GM12878 (cell line): ENCODE measurements at regions not wholly inside any gene's neighbourhood (a gene's known extent, or its start where the extent isn't known, plus 50 kb on each side); places are given as distances from the start of the nearest gene placed in this dataset.

Experiments used
- ATAC-seq: fragments of 200-7000 bp; cut with Tn5 transposase; 3 replicates; pipeline ENCODE4 v1.9.1; 2020; ENCODE audit warnings: mild to moderate bottlenecking, moderate library complexity
- BruUV-seq: library from RNA; stranded (reverse); fragments of 400-500 nt; replicated peaks from 2 replicates; lab custom pipeline; 2021; lab: Mats Ljungman, UMichigan
- CTCF ChIA-PET: fragments of 300-600 bp; sonication (Branson Sonifier 250); formaldehyde crosslinking; extraction: SDS; loops from one replicate; lab custom pipeline; 2021; ENCODE audit warnings: inconsistent platforms; lab: Yijun Ruan, JAX
- POLR2A ChIA-PET: fragments of 350-600 bp; formaldehyde crosslinking; extraction: SDS; loops from one replicate; lab custom pipeline; 2021; ENCODE audit warnings: inconsistent platforms; lab: Charles Lee
- RAD21 ChIA-PET: fragments of 300-600 bp; sonication (Branson Sonifier 250); formaldehyde crosslinking; loops from one replicate; lab custom pipeline; 2023; ENCODE audit warnings: antibody characterized with exemption; ENCODE audit not compliant: unreplicated experiment; lab: Charles Lee
- SMC1A ChIA-PET: fragments of 300-600 bp; sonication (Branson Sonifier 250); formaldehyde crosslinking; loops from one replicate; lab custom pipeline; 2023; ENCODE audit not compliant: unreplicated experiment, uncharacterized antibody; lab: Charles Lee
- DNase-seq: peaks from one replicate; pipeline ENCODE4 v3.0.0-alpha.2; 2011; ENCODE audit warnings: low read depth, low spot score
- FAIRE-seq: peaks from 3 replicates; lab custom pipeline; 2011; peaks lifted over from hg19 to GRCh38; lab: Jason Lieb, UNC
- H2AFZ ChIP-seq: 2 replicates; pipeline ENCODE4 v1.6.0; 2011; ENCODE audit warnings: low read depth, low read length, control low read depth; ENCODE audit not compliant: control insufficient read depth
- H3K27ac ChIP-seq: 2 replicates; pipeline ENCODE4 v1.5.1; 2011; ENCODE audit warnings: control low read depth; ENCODE audit not compliant: control insufficient read depth, insufficient read depth
- H3K27me3 ChIP-seq, 2 experiments: replicated peaks in 1 of 2; 2 replicates each; pipeline versions ENCODE4 v1.6.0 to v1.6.1; 2011; ENCODE audit warnings: low read length in 1 of 2; ENCODE audit not compliant: control insufficient read depth in 2 of 2, insufficient read depth in 2 of 2
- H3K36me3 ChIP-seq, 2 experiments: 2 replicates each; pipeline ENCODE4 v1.5.1; 2011; ENCODE audit warnings: low read length in 1 of 2; ENCODE audit not compliant: control insufficient read depth in 2 of 2, insufficient read depth in 2 of 2
- H3K4me1 ChIP-seq: 2 replicates; pipeline ENCODE4 v1.6.1; 2011; ENCODE audit warnings: mild to moderate bottlenecking, low read length, moderate library complexity, mixed read lengths; ENCODE audit not compliant: control insufficient read depth, insufficient read depth
- H3K4me2 ChIP-seq: 2 replicates; pipeline ENCODE4 v1.6.0; 2011; ENCODE audit warnings: control low read depth; ENCODE audit not compliant: control insufficient read depth, insufficient read depth
- H3K4me3 ChIP-seq: fragments of 200-600 bp; sonication (generic); 2 replicates; pipeline ENCODE4 v1.5.1; 2016
- H3K79me2 ChIP-seq: 2 replicates; pipeline ENCODE4 v1.6.0; 2011; ENCODE audit warnings: low read length; ENCODE audit not compliant: control insufficient read depth, insufficient read depth
- H3K9ac ChIP-seq: 2 replicates; pipeline ENCODE4 v1.8.0; 2011; ENCODE audit warnings: low read length, control low read depth, mixed read lengths; ENCODE audit not compliant: control insufficient read depth, insufficient read depth
- H3K9me3 ChIP-seq: replicated peaks from 3 replicates; pipeline ENCODE4 v1.5.1; 2011; ENCODE audit warnings: mild to moderate bottlenecking, low read length; ENCODE audit not compliant: control insufficient read depth, insufficient read depth
- H4K20me1 ChIP-seq: 2 replicates; pipeline ENCODE4 v1.6.0; 2011; ENCODE audit not compliant: control insufficient read depth, insufficient read depth
- FOS ChIP-seq: IDR thresholded peaks from 3 replicates; pipeline ENCODE4 v1.6.1; 2011; ENCODE audit warnings: borderline replicate concordance; ENCODE audit not compliant: insufficient read length; ENCODE audit errors: extremely low read depth
- KAT2A ChIP-seq: conservative IDR thresholded peaks from 2 replicates; pipeline ENCODE4 v1.6.1; 2011; ENCODE audit warnings: low read depth, low read length; ENCODE audit not compliant: control insufficient read depth
- POLR2A ChIP-seq: IDR thresholded peaks from 2 replicates; pipeline ENCODE4 v1.6.1; 2011; ENCODE audit warnings: low read depth, mild to moderate bottlenecking, low read length
- YBX1 ChIP-seq: fragments of 450-650 bp; IDR thresholded peaks from 2 replicates; pipeline ENCODE4 v1.6.1; 2016; ENCODE audit warnings: antibody characterized with exemption
- ZNF384 ChIP-seq: IDR thresholded peaks from 2 replicates; pipeline ENCODE4 v1.6.1; 2012; ENCODE audit warnings: low read depth, mild to moderate bottlenecking, low read length, improper control_type of control experiment, borderline replicate concordance
- WGBS: methylation state at CpG from one replicate; pipeline ENCODE4 v1.1.6; 2016; ENCODE audit warnings: low lambda C conversion rate; ENCODE audit not compliant: insufficient replicate concordance, insufficient coverage; ENCODE audit errors: missing lambda C conversion rate; 5-methylcytosine and 5-hydroxymethylcytosine counted together
- in situ Hi-C: fragments of 300-500 bp; cut with MboI; formaldehyde crosslinking; loops from 9 replicates; pipeline ENCODE4 v1.14.3; 2018; ENCODE audit warnings: mixed read lengths
- intact Hi-C: fragments of 100-400 bp; cut with micrococcal nuclease; formaldehyde crosslinking; loops from one replicate; pipeline ENCODE4 v1.14.2; 2022; ENCODE audit not compliant: unreplicated experiment
- TF ChIP-seq, protein P1 (sequence below): fragments of 450-650 bp; formaldehyde crosslinking; IDR thresholded peaks from 2 replicates; pipeline ENCODE4 v1.5.0; 2022; ENCODE audit warnings: mild to moderate bottlenecking, missing genetic modification characterization

- Histone ChIP-seq H3K4me3 (no peak overlapping the region), H3K27ac (no peak overlapping the region), H3K79me2 (no peaks in the 10 kb centered on the region), H3K36me3 (no peaks in the 10 kb centered on the region), H3K4me1 (peaks cover 11% of the 10 kb centered on the region), H2AFZ (no peak overlapping the region), H3K9me3 (peaks cover 2% of the 10 kb centered on the region; the same call in 2 of the 3 replicates), H4K20me1 (no peaks in the 10 kb centered on the region), H3K4me2 (no peak overlapping the region), H3K9ac (no peak overlapping the region), H3K27me3 (peaks cover 0 to 1% of the 10 kb centered on the region in 2 experiments; a peak in 1 of 4 replicates)
- CTCF ChIA-PET, result interaction anchor here (0.7 to 1.5 kb wide), 3 partner anchors 31 to 237 kb away, joined by 3 to 6 read pairs (median 3); no protein-coding TSS in a partner anchor
- SMC1A ChIA-PET, result no interaction called here
- POLR2A ChIA-PET, result no interaction called here
- RAD21 ChIA-PET, result no interaction called here
- BruUV-seq, result no TSS peak
- TF ChIP-seq YBX1 (no peak), ZNF384 (no peak), KAT2A (no peak), FOS (no peak), POLR2A (no peak)
- TF ChIP-seq, protein P1, sequence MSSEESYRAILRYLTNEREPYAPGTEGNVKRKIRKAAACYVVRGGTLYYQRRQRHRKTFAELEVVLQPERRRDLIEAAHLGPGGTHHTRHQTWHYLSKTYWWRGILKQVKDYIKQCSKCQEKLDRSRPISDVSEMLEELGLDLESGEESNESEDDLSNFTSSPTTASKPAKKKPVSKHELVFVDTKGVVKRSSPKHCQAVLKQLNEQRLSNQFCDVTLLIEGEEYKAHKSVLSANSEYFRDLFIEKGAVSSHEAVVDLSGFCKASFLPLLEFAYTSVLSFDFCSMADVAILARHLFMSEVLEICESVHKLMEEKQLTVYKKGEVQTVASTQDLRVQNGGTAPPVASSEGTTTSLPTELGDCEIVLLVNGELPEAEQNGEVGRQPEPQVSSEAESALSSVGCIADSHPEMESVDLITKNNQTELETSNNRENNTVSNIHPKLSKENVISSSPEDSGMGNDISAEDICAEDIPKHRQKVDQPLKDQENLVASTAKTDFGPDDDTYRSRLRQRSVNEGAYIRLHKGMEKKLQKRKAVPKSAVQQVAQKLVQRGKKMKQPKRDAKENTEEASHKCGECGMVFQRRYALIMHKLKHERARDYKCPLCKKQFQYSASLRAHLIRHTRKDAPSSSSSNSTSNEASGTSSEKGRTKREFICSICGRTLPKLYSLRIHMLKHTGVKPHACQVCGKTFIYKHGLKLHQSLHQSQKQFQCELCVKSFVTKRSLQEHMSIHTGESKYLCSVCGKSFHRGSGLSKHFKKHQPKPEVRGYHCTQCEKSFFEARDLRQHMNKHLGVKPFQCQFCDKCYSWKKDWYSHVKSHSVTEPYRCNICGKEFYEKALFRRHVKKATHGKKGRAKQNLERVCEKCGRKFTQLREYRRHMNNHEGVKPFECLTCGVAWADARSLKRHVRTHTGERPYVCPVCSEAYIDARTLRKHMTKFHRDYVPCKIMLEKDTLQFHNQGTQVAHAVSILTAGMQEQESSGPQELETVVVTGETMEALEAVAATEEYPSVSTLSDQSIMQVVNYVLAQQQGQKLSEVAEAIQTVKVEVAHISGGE (CRISPR knock-in tag), result no peak
- WGBS, result 45% methylated on average over 6 of the region's 6 CpGs
- no peak for FAIRE-seq
- no peak for DNase-seq
- no peak for ATAC-seq
- in situ Hi-C loops (no loop called here), intact Hi-C loops (no loop called here)
Observed at GRCh38 chr11:45030778-45031177, 80.1 kb upstream of the TP53I11 start.
